Esophagus squamous epithelium (tissue), 5 donors: ENCODE measurements at regions not wholly inside any gene's neighbourhood (a gene's known extent, or its start where the extent isn't known, plus 50 kb on each side); places are given as distances from the start of the nearest gene placed in this dataset.
"Not testable (repeated sequence)": the region's sequence is repeated elsewhere in the genome, so short reads cannot be mapped to it uniquely, and the experiment has no call there.

Source experiments
- DNase-seq: peaks from one replicate; lab custom pipeline; 2025; lab: John Stamatoyannopoulos, UW
- H3K27ac ChIP-seq, 4 donors: fragments of 200-600 bp; sonication (generic); one replicate each; pipeline ENCODE4 v1.5.1; 2016 to 2019; ENCODE audit warnings: mild to moderate bottlenecking in 1 of 4
- H3K27me3 ChIP-seq, 4 donors: fragments of 200-600 bp; sonication (generic); 1 replicate in 3 of 4; 2 replicates in 1 of 4; pipeline versions ENCODE4 v1.5.1 to v1.6.0; 2017 to 2021; ENCODE audit warnings: antibody characterized with exemption in 1 of 4
- H3K36me3 ChIP-seq, 3 donors: fragments of 200-600 bp; sonication (generic); one replicate each; pipeline ENCODE4 v1.5.1; 2016 to 2019
- H3K4me1 ChIP-seq, 3 donors: fragments of 200-600 bp; sonication (generic); one replicate each; pipeline ENCODE4 v1.5.1; 2017 to 2019
- H3K4me3 ChIP-seq, 4 donors: fragments of 200-600 bp; sonication (generic); 1 replicate in 3 of 4; 2 replicates in 1 of 4; pipeline ENCODE4 v1.5.1; 2016 to 2019; ENCODE audit warnings: mild to moderate bottlenecking in 2 of 4, moderate library complexity in 1 of 4
- H3K9me3 ChIP-seq, 3 donors: fragments of 200-600 bp; sonication (generic); one replicate each; pipeline ENCODE4 v1.5.1; 2016 to 2019
- CTCF ChIP-seq, 6 experiments: fragments of 450-650 bp in 4 of 6; fragments of 200-600 bp in 2 of 6; sonication (generic) in 2 of 6; IDR thresholded peaks; one replicate each; pipeline ENCODE4 v1.5.1; 2016 to 2019; ENCODE audit warnings: antibody characterized with exemption in 6 of 6, mild to moderate bottlenecking in 4 of 6, moderate library complexity in 4 of 6
- POLR2A ChIP-seq, 4 donors: fragments of 450-650 bp; IDR thresholded peaks; one replicate each; pipeline ENCODE4 v1.6.1; 2017; ENCODE audit warnings: antibody characterized with exemption in 4 of 4, mild to moderate bottlenecking in 4 of 4, moderate library complexity in 3 of 4
- WGBS, 2 donors: methylation state at CpG; one replicate each; pipeline ENCODE4 v1.1.5; 2018; 5-methylcytosine and 5-hydroxymethylcytosine counted together
- intact Hi-C: fragments of 100-400 bp; cut with DNase I; formaldehyde crosslinking; loops from one replicate; pipeline ENCODE4 v1.15.0; 2022
- donor health status: DM: yes; HTN: yes; CAD: no.

DNA sequence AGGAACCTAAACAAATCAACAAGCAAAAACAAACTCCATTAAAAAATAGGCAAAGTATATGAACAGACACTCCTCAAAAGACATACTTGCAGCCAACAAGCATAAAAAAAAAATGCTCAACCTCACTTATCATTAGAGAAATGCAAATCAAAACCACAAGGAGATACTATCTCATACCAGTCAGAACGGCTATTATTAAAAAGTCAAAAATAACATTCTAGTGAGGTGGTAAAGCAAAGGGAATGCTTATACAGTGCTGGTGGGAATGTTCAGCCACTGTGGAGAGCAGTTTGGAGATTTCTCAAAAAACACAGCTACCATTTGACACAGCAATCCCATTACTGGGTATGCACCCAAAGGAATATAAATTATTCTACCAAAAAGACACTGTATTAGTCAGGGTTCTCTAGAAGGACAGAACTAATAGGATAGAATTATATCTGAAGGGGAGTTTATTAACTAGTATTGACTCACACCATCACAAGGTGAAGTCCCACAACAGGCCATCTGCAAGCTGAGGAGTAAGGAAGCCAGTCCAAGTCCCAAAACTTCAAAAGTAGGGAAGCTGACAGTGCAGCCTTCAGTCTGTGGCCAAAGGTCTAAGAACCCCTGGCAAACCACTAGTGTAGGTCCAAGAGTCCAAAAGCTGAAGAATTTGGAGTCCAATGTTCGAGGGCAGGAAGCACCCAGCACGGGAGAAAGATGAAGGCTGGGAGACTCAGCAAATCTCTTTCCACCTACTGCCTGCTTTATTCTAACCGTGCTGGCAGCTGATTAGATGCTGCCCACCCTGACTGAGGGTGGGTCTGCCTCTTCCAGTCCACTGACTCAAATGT lies 101.6 kb upstream of the KRAS start:
- no peak overlapping the region for H3K4me3 ChIP-seq
- no peaks in the 10 kb centered on the region for H3K9me3 ChIP-seq
- WGBS, 2 donors = 73 to 74% methylated on average over 4 of the region's 4 CpGs
- TF ChIP-seq POLR2A (IDR thresholded peaks at IDR 0.05) = no peak
- no peak for TF ChIP-seq CTCF (IDR thresholded peaks at IDR 0.05)
- no peaks in the 10 kb centered on the region for H3K27me3 ChIP-seq
- no peaks in the 10 kb centered on the region for H3K36me3 ChIP-seq
- intact Hi-C loops = no loop called here
- no peaks in the 10 kb centered on the region for H3K4me1 ChIP-seq
- H3K27ac ChIP-seq = no peak overlapping the region
- no peak for DNase-seq

GRCh38 chr12:25348593-25348895 lies 97.8 kb upstream of the KRAS start:
- Histone ChIP-seq H3K4me1 (no peaks in the 10 kb centered on the region), H3K9me3 (no peaks in the 10 kb centered on the region), H3K27ac (no peak overlapping the region), H3K36me3 (no peaks in the 10 kb centered on the region), H3K4me3 (no peak overlapping the region), H3K27me3 (no peaks in the 10 kb centered on the region)
- no peak for DNase-seq
- intact Hi-C loops = no loop called here
- no peak for TF ChIP-seq POLR2A (IDR thresholded peaks at IDR 0.05)
- TF ChIP-seq CTCF (IDR thresholded peaks at IDR 0.05) = no peak
- 74 to 80% methylated on average over 1 of the region's 1 CpG for WGBS, 2 donors

GRCh38 chr12:25347716-25348592 lies 97.2 kb upstream of the KRAS start:
- 19 to 29% methylated on average over 3 to 4 of the region's 4 CpGs for WGBS, 2 donors
- H3K4me3 ChIP-seq = no peak overlapping the region
- no peak for DNase-seq
- no peaks in the 10 kb centered on the region for H3K9me3 ChIP-seq
- H3K27ac ChIP-seq = no peak overlapping the region
- intact Hi-C loops = no loop called here
- H3K4me1 ChIP-seq = no peaks in the 10 kb centered on the region
- H3K36me3 ChIP-seq = no peaks in the 10 kb centered on the region
- no peak for TF ChIP-seq POLR2A (IDR thresholded peaks at IDR 0.05)
- TF ChIP-seq CTCF (IDR thresholded peaks at IDR 0.05) = no peak
- no peaks in the 10 kb centered on the region for H3K27me3 ChIP-seq

- H3K27ac ChIP-seq, H3K4me3 ChIP-seq, H3K36me3 ChIP-seq, intact Hi-C loops, DNase-seq, H3K27me3 ChIP-seq, H3K9me3 ChIP-seq, H3K4me1 ChIP-seq: not testable (repeated sequence)
- 67 to 79% methylated on average over 5 of the region's 5 CpGs for WGBS, 2 donors
These were observed 91.1 kb upstream of the KRAS start for GRCh38 chr12:25341877-25342276.

GRCh38 chr12:25337916-25338315 lies 87.2 kb upstream of the KRAS start:
- no peak for DNase-seq

More at GRCh38 chr12:25337916-25338315, 87.2 kb upstream of the KRAS start:
- 79 to 93% methylated on average over 3 of the region's 3 CpGs for WGBS, 2 donors
- Histone ChIP-seq H3K4me1 (peaks cover 0 to 3% (median 2%) of the 10 kb centered on the region in 3 donors), H3K36me3 (no peaks in the 10 kb centered on the region), H3K27me3 (no peaks in the 10 kb centered on the region), H3K4me3 (no peak overlapping the region), H3K9me3 (no peaks in the 10 kb centered on the region), H3K27ac (no peak overlapping the region)
- TF ChIP-seq POLR2A (IDR thresholded peaks at IDR 0.05) (no peak), CTCF (IDR thresholded peaks at IDR 0.05) (no peak)
- intact Hi-C loops = no loop called here
